GM19452 (cell line): ENCODE measurements at regions not wholly inside any gene's neighbourhood (a gene's known extent, or its start where the extent isn't known, plus 50 kb on each side); places are given as distances from the start of the nearest gene placed in this dataset.

Source experiments
- ATAC-seq: cut with Tn5 transposase; IDR thresholded peaks from one replicate; pipeline ENCODE4 v1.9.1; 2021; ENCODE audit not compliant: unreplicated experiment

- ATAC-seq, result no peak
These were observed 219.6 kb upstream of the ID2 start for GRCh38 chr2:8462280-8462679.

GRCh38 chr2:8462899-8463648 is 218.8 kb upstream of the ID2 start:
- no peak for ATAC-seq

GRCh38 chr2:8465560-8465959 is 216.3 kb upstream of the ID2 start:
- ATAC-seq, result no peak

GRCh38 chr2:8469709-8470493 is 212.0 kb upstream of the ID2 start:
- ATAC-seq, result peak; percentile 66

GRCh38 chr2:8472545-8473323 is 209.1 kb upstream of the ID2 start:
- peak; percentile 51 for ATAC-seq

- ATAC-seq, result peak; percentile 24
These were observed 206.4 kb upstream of the ID2 start for GRCh38 chr2:8475349-8476031.

- peak; percentile 54 for ATAC-seq
These were observed 204.0 kb upstream of the ID2 start for GRCh38 chr2:8477552-8478470.

- no peak for ATAC-seq
These were observed 203.4 kb upstream of the ID2 start for GRCh38 chr2:8478471-8478793.

- no peak for ATAC-seq
These were observed 202.6 kb upstream of the ID2 start for GRCh38 chr2:8479298-8479697.

- no peak for ATAC-seq
These were observed 200.9 kb upstream of the ID2 start for GRCh38 chr2:8480915-8481314.

GRCh38 chr2:8481463-8482009 is 200.3 kb upstream of the ID2 start:
- ATAC-seq, result peak; percentile 48

GRCh38 chr2:8482432-8482831 is 199.4 kb upstream of the ID2 start:
- ATAC-seq, result no peak

GRCh38 chr2:8484502-8485283 is 197.2 kb upstream of the ID2 start:
- no peak for ATAC-seq

GRCh38 chr2:8485736-8486135 is 196.1 kb upstream of the ID2 start:
- ATAC-seq, result no peak

GRCh38 chr2:8486141-8486540 is 195.7 kb upstream of the ID2 start:
- ATAC-seq, result no peak

- peak; percentile 23 for ATAC-seq
These were observed 194.4 kb upstream of the ID2 start for GRCh38 chr2:8487461-8487932.

- peak; percentile 84 for ATAC-seq
These were observed 193.7 kb upstream of the ID2 start for GRCh38 chr2:8488001-8488738.

GRCh38 chr2:8489221-8489620 is 192.6 kb upstream of the ID2 start:
- ATAC-seq, result no peak
